Heart left ventricle (tissue), 16 donors: ENCODE measurements at regions not wholly inside any gene's neighbourhood (a gene's known extent, or its start where the extent isn't known, plus 50 kb on each side); places are given as distances from the start of the nearest gene placed in this dataset.

Source experiments
- ATAC-seq, 4 donors: fragments of 200-7000 bp; cut with Tn5 transposase; one replicate each; pipeline ENCODE4 v1.9.1; 2020 to 2022; ENCODE audit warnings: moderate library complexity in 4 of 4, mild to moderate bottlenecking in 3 of 4, moderate number of reproducible peaks in 1 of 4
- DNase-seq, 5 donors: peaks; one replicate each; pipeline ENCODE4 v3.0.0-alpha.2; 2020
- H3K27ac ChIP-seq, 12 donors: fragments of 200-600 bp; sonication (generic) in 4 of 12; one replicate each; pipeline versions ENCODE4 v1.5.0 to v1.8.0; 2016 to 2022; ENCODE audit warnings: mild to moderate bottlenecking in 2 of 12
- H3K27me3 ChIP-seq, 9 donors: fragments of 200-600 bp; sonication (generic) in 2 of 9; one replicate each; pipeline versions ENCODE4 v1.5.1 to v1.8.0; 2016 to 2022; ENCODE audit warnings: mild to moderate bottlenecking in 3 of 9
- H3K36me3 ChIP-seq, 9 donors: fragments of 200-600 bp; sonication (generic) in 2 of 9; one replicate each; pipeline versions ENCODE4 v1.5.0 to v1.8.0; 2018 to 2022; ENCODE audit warnings: mild to moderate bottlenecking in 2 of 9
- H3K4me1 ChIP-seq, 12 donors: fragments of 200-600 bp; sonication (generic) in 4 of 12; one replicate each; pipeline versions ENCODE4 v1.5.0 to v1.8.0; 2016 to 2022; ENCODE audit warnings: mild to moderate bottlenecking in 3 of 12
- H3K4me3 ChIP-seq, 12 donors: fragments of 200-600 bp; sonication (generic) in 4 of 12; one replicate each; pipeline versions ENCODE4 v1.5.0 to v1.8.0; 2017 to 2022; ENCODE audit warnings: mild to moderate bottlenecking in 9 of 12, moderate library complexity in 4 of 12
- H3K9me3 ChIP-seq, 12 donors: fragments of 200-600 bp; sonication (generic) in 4 of 12; one replicate each; pipeline versions ENCODE4 v1.5.0 to v1.8.0; 2016 to 2022; ENCODE audit warnings: mild to moderate bottlenecking in 1 of 12
- CTCF ChIP-seq, 12 donors: fragments of 200-600 bp; sonication (generic) in 4 of 12; IDR thresholded peaks; one replicate each; pipeline versions ENCODE4 v1.5.0 to v1.8.0; 2018 to 2022; ENCODE audit warnings: antibody characterized with exemption in 12 of 12, mild to moderate bottlenecking in 5 of 12
- POLR2A ChIP-seq, 2 donors: fragments of 450-650 bp; IDR thresholded peaks; one replicate each; pipeline ENCODE4 v1.6.1; 2017; ENCODE audit warnings: antibody characterized with exemption in 2 of 2, mild to moderate bottlenecking in 2 of 2, moderate library complexity in 2 of 2
- WGBS, 4 donors: extraction: QIAGEN DNeasy Blood & Tissue Kit in 2 of 4; methylation state at CpG; one replicate each; pipeline versions ENCODE4 v1.1.5 to v1.1.7; 2013 to 2018; 5-methylcytosine and 5-hydroxymethylcytosine counted together
- intact Hi-C, 10 donors: fragments of 100-400 bp; cut with DNase I; formaldehyde crosslinking; loops; one replicate each; pipeline versions ENCODE4 v1.11.1 to v1.14.2; 2022
- donor health status: ischemic (EF 13 %, LVEDD 7.1; RV severe dilation, severe dysfunction).
- donor health status: healthy with polysubstance abuse.
- donor health status: DM: no; HTN: yes; CAD: no.
- donor health status: DM: no; HTN: no; CAD: no.
- donor health status: ischemic (EF 25% LVEDD 6.9; RV normal size, moderate dysfunction).
- donor health status: ischemic (EF 25% LVEDD 5.7; RV mildly dilated, moderate dysfunction).
- donor health status: healthy.
- donor health status: DM: yes; HTN: yes; CAD: no.
- donor health status: ischemic (EF 35%, LVEDD 5.7; RV mildly dilated, moderate dysfunction).
- donor health status: nonischemic (EF 11% LVEDD 7.7; RV severe dilation, severe dysfunction).
- donor health status: DM: yes; HTN: yes; CAD: no.
- donor health status: PGD.
- donor health status: ischemic (EF 29% LVEDD 5.4; RV normal size, mild dysfunction).
- donor health status: nonischemic (EF 23%, LVEDD 6.1; RV moderate dilation, normal function).

DNA sequence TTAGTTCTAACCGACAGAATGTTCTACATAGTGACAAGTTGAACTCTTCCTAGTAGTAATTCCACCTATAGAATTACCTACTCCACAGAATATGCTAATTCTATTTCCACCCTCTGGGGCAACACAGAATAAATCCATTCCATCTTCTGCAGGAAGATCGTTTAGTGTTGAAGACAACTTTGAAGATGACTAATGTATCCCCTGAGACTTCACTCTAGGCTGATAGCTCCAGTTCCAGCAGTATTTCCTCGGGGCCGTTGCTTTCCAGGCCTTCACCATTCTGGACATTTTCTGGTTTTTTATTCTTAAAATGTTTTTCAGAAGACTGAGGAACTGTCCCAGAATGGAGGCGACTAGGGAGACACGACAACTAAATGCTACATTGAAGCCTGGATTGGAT, 61.0 kb upstream of the CSF1 start:
- Histone ChIP-seq H3K27ac (no peak overlapping the region), H3K4me1 (peaks cover 0 to 19% (median 8%) of the 10 kb centered on the region in 12 donors), H3K36me3 (no peaks in the 10 kb centered on the region), H3K9me3 (no peaks in the 10 kb centered on the region), H3K4me3 (no peak overlapping the region), H3K27me3 (no peaks in the 10 kb centered on the region)
- ATAC-seq (no peak), DNase-seq (no peak)
- TF ChIP-seq CTCF (IDR thresholded peaks at IDR 0.05) = no peak
- no peak for TF ChIP-seq POLR2A (IDR thresholded peaks at IDR 0.05)
- intact Hi-C loops = loop anchor here in 2 of 10 donors (5.0 to 10.0 kb wide), 3 partner anchors 37 to 55 kb away; no protein-coding TSS in a partner anchor
- WGBS, 4 donors = 56 to 80% (median 79%) methylated on average over 6 of the region's 6 CpGs

GRCh38 chr1:109847251-109847650, 63.4 kb upstream of the CSF1 start:
- DNase-seq (no peak), ATAC-seq (no peak)
- Histone ChIP-seq H3K9me3 (no peaks in the 10 kb centered on the region), H3K27me3 (no peaks in the 10 kb centered on the region), H3K4me1 (peaks cover 0 to 16% (median 7%) of the 10 kb centered on the region in 12 donors), H3K4me3 (no peak overlapping the region), H3K36me3 (no peaks in the 10 kb centered on the region), H3K27ac (no peak overlapping the region)
- WGBS, 4 donors = 91 to 96% (median 94%) methylated on average over 6 to 7 of the region's 7 CpGs
- TF ChIP-seq CTCF (IDR thresholded peaks at IDR 0.05) (no peak), POLR2A (IDR thresholded peaks at IDR 0.05) (no peak)
- intact Hi-C loops = loop anchor here in 2 of 10 donors (5.0 to 10.0 kb wide), 3 partner anchors 35 to 52 kb away; no protein-coding TSS in a partner anchor

DNA sequence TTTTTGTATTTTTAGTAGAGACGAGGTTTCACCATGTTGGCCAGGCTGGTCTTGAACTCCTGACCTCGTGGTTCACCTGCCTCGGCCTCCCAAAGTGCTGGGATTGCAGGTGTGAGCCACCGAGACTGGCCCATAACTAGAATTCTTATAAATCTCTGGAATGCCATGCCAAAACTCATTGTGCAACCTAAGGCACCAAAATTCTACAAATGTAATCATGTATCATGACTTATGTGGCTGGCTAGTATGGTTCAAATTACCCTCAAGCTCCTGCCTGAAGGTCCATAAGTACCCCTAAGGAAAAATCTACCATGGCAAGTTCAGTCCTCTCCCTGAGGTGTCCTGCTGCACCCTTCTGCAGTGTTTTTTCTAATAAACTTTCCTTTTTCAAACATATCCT, 63.8 kb upstream of the CSF1 start:
- TF ChIP-seq CTCF (IDR thresholded peaks at IDR 0.05) (no peak), POLR2A (IDR thresholded peaks at IDR 0.05) (no peak)
- Histone ChIP-seq H3K27me3 (no peaks in the 10 kb centered on the region), H3K4me3 (no peak overlapping the region), H3K4me1 (peaks cover 0 to 12% (median 3%) of the 10 kb centered on the region in 12 donors), H3K27ac (no peak overlapping the region), H3K36me3 (no peaks in the 10 kb centered on the region), H3K9me3 (no peaks in the 10 kb centered on the region)
- DNase-seq (no peak), ATAC-seq (no peak)
- intact Hi-C loops = loop anchor here in 2 of 10 donors (5.0 to 10.0 kb wide), 3 partner anchors 35 to 52 kb away; no protein-coding TSS in a partner anchor
- WGBS, 4 donors = 89 to 97% (median 96%) methylated on average over 4 of the region's 4 CpGs

GRCh38 chr1:109846162-109846561, 64.5 kb upstream of the CSF1 start:
- WGBS, 4 donors = 95 to 98% (median 96%) methylated on average over 3 of the region's 3 CpGs
- H3K27ac ChIP-seq = no peak overlapping the region
- DNase-seq (no peak), ATAC-seq (no peak)
- no peaks in the 10 kb centered on the region for H3K9me3 ChIP-seq
- no peaks in the 10 kb centered on the region for H3K27me3 ChIP-seq
- no peak overlapping the region for H3K4me3 ChIP-seq
- TF ChIP-seq CTCF (IDR thresholded peaks at IDR 0.05) (no peak), POLR2A (IDR thresholded peaks at IDR 0.05) (no peak)
- peaks cover 0 to 6% (median 0%) of the 10 kb centered on the region in 12 donors for H3K4me1 ChIP-seq
- intact Hi-C loops = loop anchor here in 2 of 10 donors (5.0 to 10.0 kb wide), 3 partner anchors 34 to 51 kb away; no protein-coding TSS in a partner anchor
- H3K36me3 ChIP-seq = no peaks in the 10 kb centered on the region
